GM12891 (cell line): ENCODE measurements at regions not wholly inside any gene's neighbourhood (a gene's known extent, or its start where the extent isn't known, plus 50 kb on each side); places are given as distances from the start of the nearest gene placed in this dataset.

Experiments
- POLR2A ChIP-seq: IDR thresholded peaks from 2 replicates; pipeline ENCODE4 v1.6.1; 2011; ENCODE audit warnings: low read depth, low read length, control low read depth
- POLR2AphosphoS5 ChIP-seq: IDR thresholded peaks from 2 replicates; pipeline ENCODE4 v1.6.1; 2011; ENCODE audit warnings: low read depth, low read length, control low read depth
- TAF1 ChIP-seq: IDR thresholded peaks from 2 replicates; pipeline ENCODE4 v1.6.1; 2011; ENCODE audit warnings: low read depth, low read length, control low read depth

- no peak for TF ChIP-seq POLR2A
- no peak for TF ChIP-seq POLR2AphosphoS5
- no peak for TF ChIP-seq TAF1
Observed at GRCh38 chr2:194116861-194117260, 1540.2 kb upstream of the SLC39A10 start.
